Amniotic stem cell (primary cell): ENCODE measurements at regions not wholly inside any gene's neighbourhood (a gene's known extent, or its start where the extent isn't known, plus 50 kb on each side); places are given as distances from the start of the nearest gene placed in this dataset.
"Not testable (repeated sequence)": the region's sequence is repeated elsewhere in the genome, so short reads cannot be mapped to it uniquely, and the experiment has no call there.

ENCODE experiments used
- DNase-seq: peaks from one replicate; lab custom pipeline; 2025; lab: John Stamatoyannopoulos, UW

- not testable (repeated sequence) for DNase-seq
Observed at GRCh38 chr6:82816243-82816642, 249.4 kb downstream of the UBE3D start.

DNA sequence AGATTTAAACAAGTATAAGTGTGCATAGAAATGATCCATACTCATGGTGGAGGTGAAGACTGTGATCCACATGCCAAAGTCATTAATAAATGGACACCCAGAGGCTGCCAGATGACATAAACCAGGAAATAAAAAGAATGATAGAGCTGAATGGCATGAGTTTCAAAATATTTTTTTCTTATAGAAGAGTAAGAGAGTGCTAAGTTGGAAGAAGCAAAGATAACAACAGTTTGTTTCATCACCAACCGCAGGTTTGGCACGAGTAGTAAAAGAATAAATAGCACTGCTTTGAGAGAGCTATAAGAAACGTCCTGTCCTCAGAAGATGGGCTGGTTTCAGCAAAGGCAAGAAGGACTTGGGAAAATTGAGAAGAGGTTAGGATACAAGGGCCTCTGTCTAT, 246.9 kb downstream of the UBE3D start:
- DNase-seq: no peak

GRCh38 chr6:82823361-82823760, 242.3 kb downstream of the UBE3D start:
- DNase-seq: no peak

DNA sequence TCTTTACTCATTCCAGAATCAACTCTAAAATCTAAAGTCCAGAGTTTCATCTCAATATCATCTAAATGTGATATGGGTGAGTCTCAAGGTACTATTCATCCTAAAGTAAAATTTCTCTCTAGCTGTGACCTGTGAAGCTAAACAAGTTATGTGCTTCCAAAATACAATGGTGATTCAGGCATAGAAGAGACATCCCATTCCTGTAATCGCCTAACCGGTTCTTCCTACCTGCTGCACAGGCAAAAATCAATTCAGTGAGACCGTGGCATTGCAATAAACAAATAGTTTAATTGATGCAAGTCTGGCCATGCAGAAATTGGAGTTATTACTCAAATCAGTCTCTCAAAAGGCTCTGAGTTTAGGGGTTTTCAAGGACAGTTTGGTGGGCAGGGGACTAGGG, 232.8 kb downstream of the UBE3D start:
- DNase-seq: no peak

- no peak for DNase-seq
Observed at GRCh38 chr6:82833481-82833880, 232.2 kb downstream of the UBE3D start.

DNA sequence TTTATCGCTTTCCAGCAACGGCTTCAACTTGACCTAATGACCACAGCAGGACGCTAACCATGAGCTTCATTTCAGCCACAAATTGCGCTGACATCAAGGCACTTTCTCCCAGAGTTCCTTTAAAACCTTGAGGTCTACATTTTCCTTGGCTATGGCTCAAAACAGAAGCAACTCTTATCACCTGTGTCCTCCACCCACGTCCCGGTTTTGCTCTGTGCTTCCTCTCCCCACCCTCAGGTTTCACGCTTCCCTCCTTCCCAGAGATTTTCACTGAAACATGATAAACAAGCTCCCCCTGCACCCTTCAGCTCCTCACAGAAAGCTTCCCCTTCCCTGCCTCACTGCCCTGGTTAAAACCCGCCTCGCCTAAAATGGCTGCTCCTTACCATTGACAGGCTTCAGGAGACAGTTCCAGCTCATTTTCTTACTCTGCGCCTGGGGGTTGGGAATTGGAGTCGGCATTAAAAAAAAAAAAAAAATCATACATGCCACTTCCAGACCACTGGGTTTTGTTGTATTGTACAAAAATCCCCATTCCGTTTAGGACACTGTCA, 229.5 kb downstream of the UBE3D start:
- no peak for DNase-seq

GRCh38 chr6:82840571-82840970, 225.1 kb downstream of the UBE3D start:
- no peak for DNase-seq

GRCh38 chr6:82841309-82841708, 224.3 kb downstream of the UBE3D start:
- no peak for DNase-seq
